ENCODE measurements at regions not wholly inside any gene's neighbourhood (a gene's known extent, or its start where the extent isn't known, plus 50 kb on each side); places are given as distances from the start of the nearest gene placed in this dataset.

- TF ChIP-seq POLR2A (IDR thresholded peaks at IDR 0.05) (no peak), CTCF (IDR thresholded peaks at IDR 0.05) (no peak)
Observed at GRCh38 chr4:124178449-124179021, 534.0 kb downstream of the ANKRD50 start.

All from upper lobe of left lung (tissue), 4 donors.